Retinal pigment epithelial cell (primary cell): ENCODE measurements at regions not wholly inside any gene's neighbourhood (a gene's known extent, or its start where the extent isn't known, plus 50 kb on each side); places are given as distances from the start of the nearest gene placed in this dataset.
A peak's percentile ranks its signal among the peaks of the same experiment; 100 is the strongest.

Experiments
- DNase-seq: peaks from one replicate; pipeline ENCODE4 v3.0.0-alpha.2; 2010; ENCODE audit warnings: low read depth
- H3K4me3 ChIP-seq: 2 replicates; pipeline ENCODE4 v1.5.1; 2011; ENCODE audit warnings: mild to moderate bottlenecking, low read length, control low read depth, moderate library complexity
- TF ChIP-seq, protein P1 (sequence below): conservative IDR thresholded peaks from 2 replicates; pipeline ENCODE4 v1.5.1; 2011; ENCODE audit warnings: low read depth, low read length, control low read depth, inconsistent platforms

DNA sequence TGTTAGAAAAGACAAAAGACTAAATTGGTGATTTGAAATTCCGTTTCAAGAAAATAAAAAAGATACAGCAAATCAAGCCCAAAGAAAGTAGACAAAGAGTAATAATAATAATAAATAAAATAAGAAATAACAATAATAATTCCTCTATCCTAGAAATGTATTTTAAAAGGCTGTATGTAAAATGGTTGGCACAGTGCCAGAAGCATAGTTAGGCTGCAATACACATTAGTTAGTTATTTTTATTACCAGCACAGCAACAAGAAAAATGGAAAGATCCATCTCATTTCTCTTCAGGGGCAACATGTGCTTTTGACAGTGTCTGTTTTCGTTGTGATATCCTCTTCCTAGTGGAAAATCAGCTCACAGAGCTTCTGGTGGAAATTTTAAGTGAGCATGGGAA lies 174.1 kb upstream of the TMTC1 start:
- no peak overlapping the region for H3K4me3 ChIP-seq
- DNase-seq, result no peak
- TF ChIP-seq, protein P1, sequence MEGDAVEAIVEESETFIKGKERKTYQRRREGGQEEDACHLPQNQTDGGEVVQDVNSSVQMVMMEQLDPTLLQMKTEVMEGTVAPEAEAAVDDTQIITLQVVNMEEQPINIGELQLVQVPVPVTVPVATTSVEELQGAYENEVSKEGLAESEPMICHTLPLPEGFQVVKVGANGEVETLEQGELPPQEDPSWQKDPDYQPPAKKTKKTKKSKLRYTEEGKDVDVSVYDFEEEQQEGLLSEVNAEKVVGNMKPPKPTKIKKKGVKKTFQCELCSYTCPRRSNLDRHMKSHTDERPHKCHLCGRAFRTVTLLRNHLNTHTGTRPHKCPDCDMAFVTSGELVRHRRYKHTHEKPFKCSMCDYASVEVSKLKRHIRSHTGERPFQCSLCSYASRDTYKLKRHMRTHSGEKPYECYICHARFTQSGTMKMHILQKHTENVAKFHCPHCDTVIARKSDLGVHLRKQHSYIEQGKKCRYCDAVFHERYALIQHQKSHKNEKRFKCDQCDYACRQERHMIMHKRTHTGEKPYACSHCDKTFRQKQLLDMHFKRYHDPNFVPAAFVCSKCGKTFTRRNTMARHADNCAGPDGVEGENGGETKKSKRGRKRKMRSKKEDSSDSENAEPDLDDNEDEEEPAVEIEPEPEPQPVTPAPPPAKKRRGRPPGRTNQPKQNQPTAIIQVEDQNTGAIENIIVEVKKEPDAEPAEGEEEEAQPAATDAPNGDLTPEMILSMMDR, result no peak

DNA sequence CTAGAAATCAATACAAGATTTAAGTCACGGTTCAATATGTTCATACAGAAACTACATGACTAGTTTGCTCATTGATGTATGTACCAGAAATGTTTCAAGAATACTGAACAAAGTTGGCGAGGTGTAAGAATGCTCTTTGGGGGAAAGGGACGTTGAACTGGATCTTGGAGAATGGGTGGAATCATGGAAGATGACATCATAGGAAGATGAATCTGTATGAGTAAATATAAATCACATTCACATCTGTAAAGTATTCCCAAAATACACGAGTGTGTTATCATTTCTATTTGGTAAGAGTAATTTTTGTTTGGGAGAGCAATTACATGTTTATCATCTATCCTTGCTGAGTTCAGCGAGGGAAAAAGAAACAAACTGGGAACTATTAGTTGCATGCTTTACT lies 162.2 kb upstream of the TMTC1 start:
- DNase-seq, result no peak
- no peak overlapping the region for H3K4me3 ChIP-seq
- TF ChIP-seq, protein P1, result no peak

DNA sequence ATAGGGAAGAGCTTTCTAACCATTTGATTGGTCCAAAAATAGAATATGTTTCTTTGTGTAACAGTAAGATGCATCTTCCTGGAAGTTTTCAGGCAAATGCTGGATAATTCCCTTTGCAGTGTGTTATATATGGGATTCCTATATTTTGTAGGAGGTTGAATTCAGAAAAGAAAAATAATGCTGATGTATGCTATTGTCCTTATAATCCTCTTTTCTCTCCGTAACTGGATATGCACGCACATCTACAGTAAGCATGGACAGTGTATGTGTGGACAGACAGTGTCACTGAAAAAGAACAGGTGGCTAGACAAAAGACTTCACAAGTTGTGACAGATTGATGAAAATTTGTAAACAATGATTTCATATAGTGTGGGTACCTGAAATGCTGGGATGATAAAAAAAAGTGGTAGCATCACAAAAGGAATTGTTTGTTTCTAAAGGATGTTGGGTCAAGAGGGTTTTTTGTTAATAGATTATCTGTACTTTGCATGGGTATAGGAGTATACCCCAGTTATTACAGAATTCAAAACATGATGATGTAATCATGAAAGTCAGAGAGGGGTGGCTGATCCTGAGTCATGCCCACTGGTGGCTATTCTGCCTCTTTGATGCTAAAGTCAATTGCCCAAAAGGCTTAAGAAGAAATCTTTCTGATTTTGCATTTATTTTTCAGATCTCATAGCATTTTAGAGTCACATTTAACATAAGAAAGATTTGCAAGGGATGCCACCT lies 160.7 kb upstream of the TMTC1 start:
- no peak for DNase-seq
- TF ChIP-seq, protein P1, result peak; percentile 9
- H3K4me3 ChIP-seq, result no peak overlapping the region

DNA sequence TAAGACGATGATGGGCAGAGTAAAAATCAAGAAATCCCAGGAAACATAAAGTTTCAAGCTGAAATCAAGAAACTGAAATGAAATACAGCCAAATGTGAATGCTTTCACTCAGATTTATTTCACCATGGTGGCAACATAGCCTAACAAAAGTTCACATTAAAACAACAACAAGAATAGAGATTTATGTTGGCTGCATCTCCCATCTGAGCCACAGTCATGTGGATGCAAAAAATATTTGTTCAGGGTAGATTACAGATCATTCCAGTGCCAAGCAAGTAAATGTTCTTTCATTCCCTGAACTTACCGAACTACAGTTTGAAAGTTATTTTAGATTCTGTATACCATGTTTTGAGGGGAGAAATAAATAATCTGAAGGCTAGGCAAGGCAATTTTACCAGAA lies 159.9 kb upstream of the TMTC1 start:
- H3K4me3 ChIP-seq, result no peak overlapping the region
- peak; percentile 51 for DNase-seq
- TF ChIP-seq, protein P1, result no peak

DNA sequence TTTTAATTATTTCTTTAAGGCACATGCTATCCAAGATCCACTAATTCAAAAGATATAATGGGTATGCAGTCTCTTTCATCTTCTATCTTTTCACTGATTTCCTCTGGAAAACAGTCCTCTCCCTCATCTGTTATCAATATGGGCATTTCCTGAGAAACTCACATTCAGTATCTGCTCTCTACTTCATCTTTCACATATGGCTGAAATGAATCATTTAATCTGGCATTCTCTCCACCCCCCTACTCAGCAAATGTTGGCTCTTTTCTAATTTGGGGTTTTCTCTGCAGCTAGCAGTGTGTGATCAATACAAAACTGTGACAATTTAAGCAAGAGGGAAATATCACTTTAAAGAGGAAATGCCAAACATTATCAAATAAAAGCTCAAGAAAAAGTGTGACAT lies 157.1 kb upstream of the TMTC1 start:
- TF ChIP-seq, protein P1, result no peak

DNA sequence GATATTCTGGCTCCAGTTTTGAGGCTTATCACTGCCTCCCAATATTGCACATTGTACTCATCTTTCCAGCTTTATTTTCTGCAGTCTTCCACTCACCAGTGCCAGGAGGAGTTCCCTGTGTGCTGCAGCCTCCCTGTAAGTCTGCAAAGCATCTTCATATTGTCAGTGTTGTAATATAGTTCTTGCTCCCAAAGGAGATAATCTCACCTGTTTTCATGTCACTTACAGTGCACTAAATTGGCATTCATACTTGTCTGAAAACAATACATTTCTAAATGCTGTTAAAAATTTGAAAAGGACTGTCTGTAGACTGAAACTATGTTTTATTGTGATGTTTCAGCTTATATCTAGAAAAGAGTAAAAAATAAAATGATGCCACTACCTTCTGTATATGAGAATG lies 146.8 kb upstream of the TMTC1 start:
- no peak overlapping the region for H3K4me3 ChIP-seq
- TF ChIP-seq, protein P1, result no peak
- DNase-seq, result no peak

More for the DNA sequence above, 157.1 kb upstream of the TMTC1 start:
- H3K4me3 ChIP-seq, result no peak overlapping the region
- DNase-seq, result no peak

DNA sequence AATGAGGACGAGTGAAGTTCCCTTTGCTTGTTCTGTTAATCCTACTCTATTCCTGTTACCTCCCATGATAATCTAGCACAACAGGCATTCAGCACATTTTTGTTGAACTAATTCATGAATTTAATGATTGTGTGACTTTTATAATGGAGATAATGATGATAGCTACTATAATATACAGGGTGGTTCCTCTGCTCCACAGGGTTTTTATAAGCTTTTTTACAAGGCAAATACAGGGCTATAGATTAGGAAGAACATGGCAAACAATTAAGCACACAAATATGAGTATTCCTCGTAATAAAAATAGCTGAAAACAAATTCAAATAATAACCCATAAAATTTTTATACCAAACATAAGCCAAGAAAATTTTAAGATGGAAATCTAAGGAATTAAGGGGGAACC lies 145.6 kb upstream of the TMTC1 start:
- no peak overlapping the region for H3K4me3 ChIP-seq
- TF ChIP-seq, protein P1, result no peak
- no peak for DNase-seq
